ENCODE measurements at regions not wholly inside any gene's neighbourhood (a gene's known extent, or its start where the extent isn't known, plus 50 kb on each side); places are given as distances from the start of the nearest gene placed in this dataset.

DNA sequence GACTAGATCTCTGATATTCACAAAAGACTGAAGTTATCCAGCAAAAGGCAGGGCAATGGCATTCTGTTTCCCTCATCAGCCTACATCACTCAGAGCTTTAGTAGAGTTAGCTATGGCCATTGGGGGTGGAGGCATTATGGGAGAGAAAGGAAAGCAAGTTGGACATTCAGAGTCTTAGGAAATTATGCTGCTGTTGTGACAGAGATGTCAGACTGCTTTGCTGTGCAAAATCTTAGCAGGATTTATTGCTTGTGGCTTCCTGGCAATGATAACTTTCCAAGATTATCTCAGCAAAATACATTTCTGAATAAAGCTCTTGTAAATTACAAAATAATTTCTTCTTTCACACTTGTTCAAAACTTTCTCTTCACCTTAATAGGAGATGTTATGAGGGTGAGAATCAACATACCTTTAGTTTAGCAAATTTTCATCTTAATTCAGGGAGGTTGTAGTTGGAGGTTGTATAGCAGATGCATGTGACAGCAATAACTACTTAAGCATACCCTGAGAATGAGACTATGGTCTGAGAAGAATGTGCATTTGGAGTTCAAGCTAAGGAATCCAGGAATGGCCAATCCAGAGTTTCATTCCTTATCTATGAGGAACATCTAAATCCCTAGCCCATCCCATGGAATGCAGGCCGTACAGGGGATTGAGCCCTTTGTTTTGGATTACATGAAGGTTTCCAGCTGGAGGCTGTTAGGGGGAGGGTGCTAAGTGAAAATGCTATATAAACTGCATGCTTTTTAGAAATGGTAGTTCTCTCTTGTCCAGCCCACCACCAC, 179.8 kb downstream of the HAO1 start:
- TF ChIP-seq, protein P1, sequence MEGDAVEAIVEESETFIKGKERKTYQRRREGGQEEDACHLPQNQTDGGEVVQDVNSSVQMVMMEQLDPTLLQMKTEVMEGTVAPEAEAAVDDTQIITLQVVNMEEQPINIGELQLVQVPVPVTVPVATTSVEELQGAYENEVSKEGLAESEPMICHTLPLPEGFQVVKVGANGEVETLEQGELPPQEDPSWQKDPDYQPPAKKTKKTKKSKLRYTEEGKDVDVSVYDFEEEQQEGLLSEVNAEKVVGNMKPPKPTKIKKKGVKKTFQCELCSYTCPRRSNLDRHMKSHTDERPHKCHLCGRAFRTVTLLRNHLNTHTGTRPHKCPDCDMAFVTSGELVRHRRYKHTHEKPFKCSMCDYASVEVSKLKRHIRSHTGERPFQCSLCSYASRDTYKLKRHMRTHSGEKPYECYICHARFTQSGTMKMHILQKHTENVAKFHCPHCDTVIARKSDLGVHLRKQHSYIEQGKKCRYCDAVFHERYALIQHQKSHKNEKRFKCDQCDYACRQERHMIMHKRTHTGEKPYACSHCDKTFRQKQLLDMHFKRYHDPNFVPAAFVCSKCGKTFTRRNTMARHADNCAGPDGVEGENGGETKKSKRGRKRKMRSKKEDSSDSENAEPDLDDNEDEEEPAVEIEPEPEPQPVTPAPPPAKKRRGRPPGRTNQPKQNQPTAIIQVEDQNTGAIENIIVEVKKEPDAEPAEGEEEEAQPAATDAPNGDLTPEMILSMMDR (IDR thresholded peaks at IDR 0.05), result no peak
- TF ChIP-seq POLR2AphosphoS5 (IDR thresholded peaks at IDR 0.05) (no peak), POLR2A (IDR thresholded peaks at IDR 0.05) (no peak)

All from transverse colon (tissue), 4 donors.